WERI-Rb-1 (cell line): ENCODE measurements at regions not wholly inside any gene's neighbourhood (a gene's known extent, or its start where the extent isn't known, plus 50 kb on each side); places are given as distances from the start of the nearest gene placed in this dataset.
"Not testable (repeated sequence)": the region's sequence is repeated elsewhere in the genome, so short reads cannot be mapped to it uniquely, and the experiment has no call there.

ENCODE experiments used
- DNase-seq: peaks from one replicate; pipeline ENCODE4 v3.0.0-alpha.2; 2020
- H3K27ac ChIP-seq: fragments of 250-450 bp; sonication (Bioruptor Pico); 2 replicates; pipeline ENCODE4 v1.5.1; 2020; ENCODE audit warnings: mild to moderate bottlenecking, moderate library complexity
- H3K27me3 ChIP-seq: fragments of 250-450 bp; sonication (Bioruptor Pico); 2 replicates; pipeline ENCODE4 v1.5.1; 2021; ENCODE audit warnings: mild to moderate bottlenecking, low read depth, moderate library complexity; ENCODE audit not compliant: insufficient read depth, severe bottlenecking
- H3K36me3 ChIP-seq: fragments of 250-450 bp; sonication (Bioruptor Pico); 2 replicates; pipeline ENCODE4 v1.5.1; 2020; ENCODE audit warnings: mild to moderate bottlenecking, moderate library complexity
- H3K4me3 ChIP-seq: 2 replicates; pipeline ENCODE4 v1.5.1; 2011; ENCODE audit warnings: low read depth, mild to moderate bottlenecking, control low read depth, low read length
- H3K9me3 ChIP-seq: fragments of 250-450 bp; sonication (Bioruptor Pico); 2 replicates; pipeline ENCODE4 v1.5.1; 2021; ENCODE audit warnings: mild to moderate bottlenecking, moderate library complexity; ENCODE audit not compliant: severe bottlenecking
- CTCF ChIP-seq: IDR thresholded peaks from 2 replicates; pipeline ENCODE4 v1.5.1; 2011; ENCODE audit warnings: low read depth, mild to moderate bottlenecking, control low read depth, inconsistent platforms, low read length

GRCh38 chr4:19030048-19030447 is 1008.5 kb upstream of the LCORL start:
- Histone ChIP-seq H3K27ac (no peak overlapping the region), H3K27me3 (no peaks in the 10 kb centered on the region), H3K9me3 (no peaks in the 10 kb centered on the region), H3K36me3 (no peaks in the 10 kb centered on the region), H3K4me3 (no peak overlapping the region)
- no peak for DNase-seq
- TF ChIP-seq CTCF: no peak

DNA sequence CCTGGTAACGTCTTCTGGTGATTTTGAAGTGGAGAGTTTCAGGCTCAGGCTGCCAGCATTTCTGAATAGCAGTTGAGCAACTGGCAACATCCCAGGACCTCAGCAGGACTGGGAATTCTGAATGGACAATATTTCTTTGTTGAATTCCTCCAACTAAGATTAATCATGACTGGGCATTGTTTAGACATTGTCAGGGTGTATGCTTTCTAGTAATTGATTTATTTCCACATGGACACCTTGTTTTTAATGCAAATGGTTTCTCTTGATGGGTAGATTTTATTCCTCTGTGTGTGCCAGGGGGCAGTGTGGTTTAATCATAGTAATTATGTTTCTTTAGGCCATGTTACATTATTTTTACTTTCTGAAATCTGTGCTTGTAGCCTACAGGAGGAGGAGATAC is 1004.7 kb upstream of the LCORL start:
- Histone ChIP-seq H3K36me3 (no peaks in the 10 kb centered on the region), H3K27ac (no peak overlapping the region), H3K9me3 (no peaks in the 10 kb centered on the region), H3K4me3 (no peak overlapping the region), H3K27me3 (no peaks in the 10 kb centered on the region)
- TF ChIP-seq CTCF: no peak
- DNase-seq: no peak

DNA sequence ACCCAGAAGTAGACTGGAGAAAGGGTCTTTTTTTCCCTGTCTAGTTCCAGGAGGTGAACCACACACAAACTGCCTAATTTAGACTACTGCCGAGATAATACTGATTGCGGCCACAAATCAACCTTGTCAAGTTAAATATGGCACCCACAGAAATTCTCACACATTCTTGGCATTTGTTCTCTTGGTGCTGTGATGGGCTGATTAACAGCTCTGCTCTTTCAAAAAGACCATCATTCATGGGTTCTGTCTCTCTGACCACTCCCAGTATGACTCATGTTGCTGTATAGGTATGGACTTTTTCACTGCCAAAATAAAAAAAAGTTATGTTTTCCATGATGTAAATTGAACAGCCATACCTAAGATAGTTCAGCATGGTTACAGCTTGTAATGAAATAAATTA is 1003.5 kb upstream of the LCORL start:
- TF ChIP-seq CTCF: no peak
- H3K36me3 ChIP-seq: no peaks in the 10 kb centered on the region
- no peaks in the 10 kb centered on the region for H3K27me3 ChIP-seq
- H3K9me3 ChIP-seq: no peaks in the 10 kb centered on the region
- H3K27ac ChIP-seq: no peak overlapping the region
- DNase-seq: no peak
- no peak overlapping the region for H3K4me3 ChIP-seq

GRCh38 chr4:19024047-19024446 is 1002.5 kb upstream of the LCORL start:
- H3K27ac ChIP-seq: no peak overlapping the region
- no peaks in the 10 kb centered on the region for H3K9me3 ChIP-seq
- H3K27me3 ChIP-seq: no peaks in the 10 kb centered on the region
- H3K4me3 ChIP-seq: no peak overlapping the region
- no peaks in the 10 kb centered on the region for H3K36me3 ChIP-seq
- no peak for TF ChIP-seq CTCF
- DNase-seq: no peak

- H3K27me3 ChIP-seq: no peaks in the 10 kb centered on the region
- no peaks in the 10 kb centered on the region for H3K36me3 ChIP-seq
- H3K27ac ChIP-seq: no peak overlapping the region
- no peak for TF ChIP-seq CTCF
- no peaks in the 10 kb centered on the region for H3K9me3 ChIP-seq
- no peak overlapping the region for H3K4me3 ChIP-seq
- DNase-seq: no peak
Measured at GRCh38 chr4:19021617-19022016, 1000.1 kb upstream of the LCORL start.

GRCh38 chr4:19016550-19016949 is 995.0 kb upstream of the LCORL start:
- DNase-seq, H3K36me3 ChIP-seq, H3K9me3 ChIP-seq, H3K4me3 ChIP-seq, H3K27me3 ChIP-seq, H3K27ac ChIP-seq: not testable (repeated sequence)

DNA sequence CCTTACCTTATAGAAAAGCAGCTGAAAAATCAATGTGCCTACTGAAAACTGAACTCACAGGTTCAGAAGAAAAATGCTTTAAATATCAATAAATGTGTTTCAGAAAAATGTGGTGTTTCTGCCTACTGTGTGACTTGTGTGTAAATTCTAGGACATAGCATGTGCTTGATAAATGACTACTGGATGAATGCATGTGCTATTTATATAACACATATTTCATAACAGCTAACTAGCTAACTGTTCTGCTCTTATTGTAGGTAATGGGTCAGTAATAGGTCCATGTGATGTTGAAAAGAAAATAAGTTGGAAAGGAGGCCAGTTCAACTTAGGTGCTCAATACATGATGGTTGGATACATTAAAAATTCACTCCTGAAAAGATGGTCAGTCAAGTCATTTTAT is 993.0 kb upstream of the LCORL start:
- no peaks in the 10 kb centered on the region for H3K9me3 ChIP-seq
- no peak overlapping the region for H3K4me3 ChIP-seq
- no peaks in the 10 kb centered on the region for H3K36me3 ChIP-seq
- DNase-seq: no peak
- no peaks in the 10 kb centered on the region for H3K27me3 ChIP-seq
- no peak overlapping the region for H3K27ac ChIP-seq
- no peak for TF ChIP-seq CTCF
